ENCODE measurements at regions not wholly inside any gene's neighbourhood (a gene's known extent, or its start where the extent isn't known, plus 50 kb on each side); places are given as distances from the start of the nearest gene placed in this dataset.

DNA sequence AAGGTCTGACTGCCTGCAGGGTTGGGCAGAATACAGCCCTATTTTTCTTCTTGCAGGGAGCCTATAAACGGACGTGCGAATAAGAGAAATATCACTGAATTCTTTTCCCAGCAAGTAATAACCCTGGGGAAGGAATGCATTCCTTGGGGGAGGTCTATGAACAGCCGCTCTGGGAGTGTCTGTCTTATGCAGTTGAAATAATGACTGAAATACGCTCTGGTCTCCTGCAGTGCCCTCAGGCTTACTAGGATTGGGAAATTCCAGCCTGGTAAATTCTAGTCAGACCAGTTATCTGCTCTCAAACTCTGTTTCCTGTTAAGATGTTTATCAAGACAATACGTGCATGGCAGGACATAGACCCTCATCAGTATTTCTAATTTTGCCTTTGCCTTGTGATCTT lies 72.1 kb upstream of the FAM241A start:
- no peak overlapping the region for H3K4me2 ChIP-seq
- WGBS (ENCODE audit: low lambda C conversion rate, missing lambda C conversion rate): 82% methylated on average over 6 of the region's 6 CpGs
- TF ChIP-seq EZH2 (IDR thresholded peaks at IDR 0.05; ENCODE audit: borderline replicate concordance): no peak
- no peak for TF ChIP-seq EZH2phosphoT487 (IDR thresholded peaks at IDR 0.05; ENCODE audit: low read depth, severe bottlenecking, unreplicated experiment)
- TF ChIP-seq, protein P1, sequence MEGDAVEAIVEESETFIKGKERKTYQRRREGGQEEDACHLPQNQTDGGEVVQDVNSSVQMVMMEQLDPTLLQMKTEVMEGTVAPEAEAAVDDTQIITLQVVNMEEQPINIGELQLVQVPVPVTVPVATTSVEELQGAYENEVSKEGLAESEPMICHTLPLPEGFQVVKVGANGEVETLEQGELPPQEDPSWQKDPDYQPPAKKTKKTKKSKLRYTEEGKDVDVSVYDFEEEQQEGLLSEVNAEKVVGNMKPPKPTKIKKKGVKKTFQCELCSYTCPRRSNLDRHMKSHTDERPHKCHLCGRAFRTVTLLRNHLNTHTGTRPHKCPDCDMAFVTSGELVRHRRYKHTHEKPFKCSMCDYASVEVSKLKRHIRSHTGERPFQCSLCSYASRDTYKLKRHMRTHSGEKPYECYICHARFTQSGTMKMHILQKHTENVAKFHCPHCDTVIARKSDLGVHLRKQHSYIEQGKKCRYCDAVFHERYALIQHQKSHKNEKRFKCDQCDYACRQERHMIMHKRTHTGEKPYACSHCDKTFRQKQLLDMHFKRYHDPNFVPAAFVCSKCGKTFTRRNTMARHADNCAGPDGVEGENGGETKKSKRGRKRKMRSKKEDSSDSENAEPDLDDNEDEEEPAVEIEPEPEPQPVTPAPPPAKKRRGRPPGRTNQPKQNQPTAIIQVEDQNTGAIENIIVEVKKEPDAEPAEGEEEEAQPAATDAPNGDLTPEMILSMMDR (IDR thresholded peaks at IDR 0.05; ENCODE audit: poor library complexity): no peak
- H3K9me3 ChIP-seq (ENCODE audit: low read depth): no peaks in the 10 kb centered on the region
- H3K27ac ChIP-seq: no peak overlapping the region
- no peak for DNase-seq (ENCODE audit: low spot score)
- no peaks in the 10 kb centered on the region for H3K79me2 ChIP-seq
- no peaks in the 10 kb centered on the region for H3K27me3 ChIP-seq
- H3K4me1 ChIP-seq (ENCODE audit: insufficient read depth): no peaks in the 10 kb centered on the region
- H3K9me2 ChIP-seq (replicated peaks; ENCODE audit: insufficient read depth): no peaks in the 10 kb centered on the region
- H2AFZ ChIP-seq: no peak overlapping the region
- no peaks in the 10 kb centered on the region for H3K36me3 ChIP-seq (replicated peaks; ENCODE audit: insufficient read depth, low read depth)
- H4K20me1 ChIP-seq (ENCODE audit: insufficient read depth, poor library complexity, severe bottlenecking): no peaks in the 10 kb centered on the region
- H3K4me3 ChIP-seq: no peak overlapping the region

GRCh38 chr4:112075129-112075753 lies 70.0 kb upstream of the FAM241A start:
- Histone ChIP-seq H3K9me2 (replicated peaks; ENCODE audit: insufficient read depth) (no peaks in the 10 kb centered on the region), H4K20me1 (ENCODE audit: insufficient read depth, poor library complexity, severe bottlenecking) (no peaks in the 10 kb centered on the region), H3K9me3 (ENCODE audit: low read depth) (no peaks in the 10 kb centered on the region), H2AFZ (no peak overlapping the region), H3K27ac (no peak overlapping the region), H3K36me3 (replicated peaks; ENCODE audit: insufficient read depth, low read depth) (no peaks in the 10 kb centered on the region), H3K27me3 (no peaks in the 10 kb centered on the region), H3K79me2 (no peaks in the 10 kb centered on the region), H3K4me1 (ENCODE audit: insufficient read depth) (no peaks in the 10 kb centered on the region), H3K4me2 (no peak overlapping the region), H3K4me3 (no peak overlapping the region)
- TF ChIP-seq EZH2phosphoT487 (IDR thresholded peaks at IDR 0.05; ENCODE audit: low read depth, severe bottlenecking, unreplicated experiment) (no peak), EZH2 (IDR thresholded peaks at IDR 0.05; ENCODE audit: borderline replicate concordance) (no peak)
- TF ChIP-seq, protein P1 (IDR thresholded peaks at IDR 0.05; ENCODE audit: poor library complexity): peak; percentile 67
- WGBS (ENCODE audit: low lambda C conversion rate, missing lambda C conversion rate): 50% methylated on average over 4 of the region's 4 CpGs
- DNase-seq (ENCODE audit: low spot score): peak; percentile 67

DNA sequence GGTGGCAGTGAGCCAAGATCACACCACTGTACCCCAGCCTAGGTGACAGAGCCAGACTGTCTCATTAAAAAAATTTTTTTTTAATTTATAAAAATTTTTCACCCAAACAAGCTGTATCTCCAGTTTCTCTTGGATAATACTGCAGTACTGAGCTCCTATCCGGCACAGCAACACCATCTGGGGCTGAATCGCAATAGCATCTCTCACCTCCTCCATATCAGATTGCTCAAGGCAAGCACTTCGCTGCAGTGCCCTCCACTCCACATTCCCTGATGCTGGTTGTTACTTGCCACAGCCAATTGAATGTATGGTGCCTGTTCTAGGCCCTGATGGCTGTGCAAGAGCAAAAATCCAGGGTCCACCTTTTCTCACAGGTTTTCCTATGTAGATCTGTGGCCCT lies 69.3 kb upstream of the FAM241A start:
- H3K27me3 ChIP-seq: no peaks in the 10 kb centered on the region
- no peak overlapping the region for H2AFZ ChIP-seq
- WGBS (ENCODE audit: low lambda C conversion rate, missing lambda C conversion rate): 98% methylated on average over 3 of the region's 3 CpGs
- H3K9me2 ChIP-seq (replicated peaks; ENCODE audit: insufficient read depth): no peaks in the 10 kb centered on the region
- H3K36me3 ChIP-seq (replicated peaks; ENCODE audit: insufficient read depth, low read depth): no peaks in the 10 kb centered on the region
- H3K79me2 ChIP-seq: no peaks in the 10 kb centered on the region
- DNase-seq (ENCODE audit: low spot score): no peak
- TF ChIP-seq, protein P1 (IDR thresholded peaks at IDR 0.05; ENCODE audit: poor library complexity): no peak
- TF ChIP-seq EZH2phosphoT487 (IDR thresholded peaks at IDR 0.05; ENCODE audit: low read depth, severe bottlenecking, unreplicated experiment) (no peak), EZH2 (IDR thresholded peaks at IDR 0.05; ENCODE audit: borderline replicate concordance) (no peak)
- H3K4me3 ChIP-seq: no peak overlapping the region
- no peaks in the 10 kb centered on the region for H3K4me1 ChIP-seq (ENCODE audit: insufficient read depth)
- no peak overlapping the region for H3K4me2 ChIP-seq
- H3K9me3 ChIP-seq (ENCODE audit: low read depth): no peaks in the 10 kb centered on the region
- no peak overlapping the region for H3K27ac ChIP-seq
- no peaks in the 10 kb centered on the region for H4K20me1 ChIP-seq (ENCODE audit: insufficient read depth, poor library complexity, severe bottlenecking)
